ENCODE measurements at regions not wholly inside any gene's neighbourhood (a gene's known extent, or its start where the extent isn't known, plus 50 kb on each side); places are given as distances from the start of the nearest gene placed in this dataset.

GRCh38 chr2:53356291-53356905, 411.2 kb upstream of the CHAC2 start:
- in situ Hi-C loops (cut with MboI; ENCODE audit: low sequenced_read_pairs, unreplicated experiment): no loop called here
- no peak for DNase-seq (ENCODE audit: low spot score)
- TF ChIP-seq CTCF (IDR thresholded peaks at IDR 0.05; ENCODE audit: borderline replicate concordance, control extremely low read depth, extremely low read depth, insufficient read depth, missing control alignments): no peak

- in situ Hi-C loops (cut with MboI; ENCODE audit: low sequenced_read_pairs, unreplicated experiment): no loop called here
- no peak for DNase-seq (ENCODE audit: low spot score)
- TF ChIP-seq CTCF (IDR thresholded peaks at IDR 0.05; ENCODE audit: borderline replicate concordance, control extremely low read depth, extremely low read depth, insufficient read depth, missing control alignments): no peak
Measured at GRCh38 chr2:53353135-53354114, 414.2 kb upstream of the CHAC2 start.

GRCh38 chr2:53347269-53347668, 420.3 kb upstream of the CHAC2 start:
- TF ChIP-seq CTCF (IDR thresholded peaks at IDR 0.05; ENCODE audit: borderline replicate concordance, control extremely low read depth, extremely low read depth, insufficient read depth, missing control alignments): no peak
- in situ Hi-C loops (cut with MboI; ENCODE audit: low sequenced_read_pairs, unreplicated experiment): no loop called here
- no peak for DNase-seq (ENCODE audit: low spot score)

GRCh38 chr2:53342248-53342647, 425.4 kb upstream of the CHAC2 start:
- in situ Hi-C loops (cut with MboI; ENCODE audit: low sequenced_read_pairs, unreplicated experiment): no loop called here
- no peak for TF ChIP-seq CTCF (IDR thresholded peaks at IDR 0.05; ENCODE audit: borderline replicate concordance, control extremely low read depth, extremely low read depth, insufficient read depth, missing control alignments)
- DNase-seq (ENCODE audit: low spot score): no peak

GRCh38 chr2:53334610-53335009, 433.0 kb upstream of the CHAC2 start:
- in situ Hi-C loops (cut with MboI; ENCODE audit: low sequenced_read_pairs, unreplicated experiment): no loop called here
- TF ChIP-seq CTCF (IDR thresholded peaks at IDR 0.05; ENCODE audit: borderline replicate concordance, control extremely low read depth, extremely low read depth, insufficient read depth, missing control alignments): no peak
- no peak for DNase-seq (ENCODE audit: low spot score)

- DNase-seq (ENCODE audit: low spot score): no peak
- no peak for TF ChIP-seq CTCF (IDR thresholded peaks at IDR 0.05; ENCODE audit: borderline replicate concordance, control extremely low read depth, extremely low read depth, insufficient read depth, missing control alignments)
- in situ Hi-C loops (cut with MboI; ENCODE audit: low sequenced_read_pairs, unreplicated experiment): no loop called here
Measured at GRCh38 chr2:53331667-53332066, 435.9 kb upstream of the CHAC2 start.
